CD4-positive, alpha-beta T cell (primary cell): ENCODE measurements at regions not wholly inside any gene's neighbourhood (a gene's known extent, or its start where the extent isn't known, plus 50 kb on each side); places are given as distances from the start of the nearest gene placed in this dataset.

Source experiments
- ATAC-seq: fragments of 200-7000 bp; cut with Tn5 transposase; one replicate; pipeline ENCODE4 v1.10.0; 2022; ENCODE audit warnings: mild to moderate bottlenecking; ENCODE audit not compliant: poor library complexity
- CTCF ChIA-PET: fragments of 350-600 bp; sonication (Branson Sonifier 250); formaldehyde crosslinking; loops from one replicate; lab custom pipeline; 2021; ENCODE audit warnings: antibody characterized with exemption, inconsistent platforms; lab: Charles Lee
- POLR2A ChIA-PET: fragments of 350-600 bp; sonication (Branson Sonifier 250); formaldehyde crosslinking; loops from one replicate; lab custom pipeline; 2021; ENCODE audit warnings: antibody characterized with exemption, inconsistent platforms; lab: Charles Lee
- DNase-seq, 14 experiments: peaks; one replicate each; pipeline ENCODE4 v3.0.0-alpha.2; 2013 to 2020; ENCODE audit warnings: mixed read lengths in 2 of 14
- H3K27ac ChIP-seq, 2 donors: one replicate each; pipeline versions ENCODE4 v1.5.1 to v1.7.0; 2013; ENCODE audit warnings: low read length in 2 of 2, low read depth in 1 of 2, mild to moderate bottlenecking in 1 of 2
- H3K27me3 ChIP-seq, 2 experiments: 1 replicate in 1 of 2; 2 replicates in 1 of 2; pipeline versions ENCODE4 v1.6.1 to v1.7.0; 2013; ENCODE audit warnings: low read length in 2 of 2, control low read depth in 1 of 2, mild to moderate bottlenecking in 1 of 2, moderate library complexity in 1 of 2; ENCODE audit not compliant: insufficient read depth in 2 of 2, control insufficient read depth in 1 of 2
- H3K36me3 ChIP-seq: one replicate; pipeline ENCODE4 v1.6.1; 2013; ENCODE audit warnings: low read length, control low read depth; ENCODE audit not compliant: insufficient read depth
- H3K4me1 ChIP-seq: one replicate; pipeline ENCODE4 v1.6.1; 2013; ENCODE audit warnings: low read length, control low read depth; ENCODE audit not compliant: insufficient read depth
- H3K4me3 ChIP-seq: one replicate; pipeline ENCODE4 v1.5.1; 2013; ENCODE audit warnings: mild to moderate bottlenecking, low read length, moderate library complexity
- H3K9me3 ChIP-seq, 2 experiments: 1 replicate in 1 of 2; 2 replicates in 1 of 2; pipeline versions ENCODE4 v1.6.1 to v1.7.0; 2013; ENCODE audit warnings: low read length in 2 of 2, mild to moderate bottlenecking in 2 of 2, control low read depth in 1 of 2, moderate library complexity in 1 of 2; ENCODE audit not compliant: control insufficient read depth in 1 of 2, insufficient read depth in 1 of 2
- H3K27ac Mint-ChIP-seq: one replicate; pipeline ENCODE4 v1.8.0; 2020; ENCODE audit warnings: mixed read lengths
- H3K27me3 Mint-ChIP-seq: one replicate; pipeline ENCODE4 v1.8.0; 2021; ENCODE audit warnings: mixed read lengths
- H3K36me3 Mint-ChIP-seq: one replicate; pipeline ENCODE4 v1.8.0; 2021; ENCODE audit warnings: low read depth, mixed read lengths
- H3K4me1 Mint-ChIP-seq: one replicate; pipeline ENCODE4 v1.8.0; 2021; ENCODE audit warnings: low read depth, mixed read lengths
- H3K4me3 Mint-ChIP-seq: one replicate; pipeline ENCODE4 v1.8.0; 2020; ENCODE audit warnings: mild to moderate bottlenecking, mixed read lengths
- H3K9me3 Mint-ChIP-seq: one replicate; pipeline ENCODE4 v1.8.0; 2020; ENCODE audit warnings: mixed read lengths
- CTCF ChIP-seq: fragments of 200-600 bp; IDR thresholded peaks from one replicate; pipeline ENCODE4 v1.8.0; 2022; ENCODE audit warnings: antibody characterized with exemption, mild to moderate bottlenecking
- intact Hi-C, 2 experiments: fragments of 100-400 bp; cut with DNase I in 1 of 2; cut with micrococcal nuclease in 1 of 2; formaldehyde crosslinking; loops; one replicate each; pipeline versions ENCODE4 v1.15.1 to v1.9.0; 2023 to 2025; cut with DNase I, micrococcal nuclease

- Mint-ChIP-seq H3K4me1 (no peaks in the 10 kb centered on the region), H3K9me3 (peaks cover 9% of the 10 kb centered on the region)
- TF ChIP-seq CTCF = no peak
Observed at GRCh38 chr6:170190046-170190445, 100.8 kb downstream of the DLL1 start.

GRCh38 chr6:170189236-170189635, 101.6 kb downstream of the DLL1 start:
- POLR2A ChIA-PET = no interaction called here
- no peak overlapping the region for H3K27ac Mint-ChIP-seq
- H3K27me3 Mint-ChIP-seq = peaks cover 9% of the 10 kb centered on the region
- Histone ChIP-seq H3K27ac (no peak overlapping the region), H3K9me3 (peaks cover 6 to 20% of the 10 kb centered on the region in 2 experiments), H3K27me3 (peaks cover 0 to 5% of the 10 kb centered on the region in 2 experiments), H3K4me1 (no peaks in the 10 kb centered on the region), H3K36me3 (no peaks in the 10 kb centered on the region), H3K4me3 (no peak overlapping the region)
- H3K36me3 Mint-ChIP-seq = peaks cover 4% of the 10 kb centered on the region
- DNase-seq = no peak
- CTCF ChIA-PET = no interaction called here
- no peak for TF ChIP-seq CTCF
- ATAC-seq = no peak
- H3K4me1 Mint-ChIP-seq = no peaks in the 10 kb centered on the region
- intact Hi-C loops = no loop called here
- H3K9me3 Mint-ChIP-seq = peaks cover 4% of the 10 kb centered on the region
- H3K4me3 Mint-ChIP-seq = no peak overlapping the region

More at GRCh38 chr6:170190046-170190445, 100.8 kb downstream of the DLL1 start:
- H3K27me3 Mint-ChIP-seq = peaks cover 11% of the 10 kb centered on the region
- DNase-seq (no peak), ATAC-seq (no peak)
- Histone ChIP-seq H3K4me3 (no peak overlapping the region), H3K36me3 (no peaks in the 10 kb centered on the region), H3K4me1 (no peaks in the 10 kb centered on the region), H3K27ac (no peak overlapping the region), H3K27me3 (peaks cover 0 to 5% of the 10 kb centered on the region in 2 experiments), H3K9me3 (peaks cover 12 to 17% of the 10 kb centered on the region in 2 experiments)
- intact Hi-C loops = no loop called here
- no peak overlapping the region for H3K4me3 Mint-ChIP-seq
- H3K36me3 Mint-ChIP-seq = peaks cover 8% of the 10 kb centered on the region
- ChIA-PET CTCF (no interaction called here), POLR2A (no interaction called here)
- H3K27ac Mint-ChIP-seq = no peak overlapping the region

- intact Hi-C loops = no loop called here
- Mint-ChIP-seq H3K27me3 (peaks cover 5% of the 10 kb centered on the region), H3K36me3 (no peaks in the 10 kb centered on the region), H3K27ac (no peak overlapping the region), H3K4me3 (no peak overlapping the region), H3K4me1 (peaks cover 1% of the 10 kb centered on the region), H3K9me3 (peaks cover 1% of the 10 kb centered on the region)
- Histone ChIP-seq H3K4me1 (no peaks in the 10 kb centered on the region), H3K27me3 (peaks cover 0 to 5% of the 10 kb centered on the region in 2 experiments), H3K36me3 (no peaks in the 10 kb centered on the region), H3K4me3 (no peak overlapping the region), H3K9me3 (peaks cover 0 to 20% of the 10 kb centered on the region in 2 experiments), H3K27ac (no peak overlapping the region)
- DNase-seq = no peak
- CTCF ChIA-PET = no interaction called here
- TF ChIP-seq CTCF = no peak
- POLR2A ChIA-PET = no interaction called here
- ATAC-seq = no peak
Observed at GRCh38 chr6:170188571-170189001, 102.3 kb downstream of the DLL1 start.
